ENCODE measurements at regions not wholly inside any gene's neighbourhood (a gene's known extent, or its start where the extent isn't known, plus 50 kb on each side); places are given as distances from the start of the nearest gene placed in this dataset.

DNA sequence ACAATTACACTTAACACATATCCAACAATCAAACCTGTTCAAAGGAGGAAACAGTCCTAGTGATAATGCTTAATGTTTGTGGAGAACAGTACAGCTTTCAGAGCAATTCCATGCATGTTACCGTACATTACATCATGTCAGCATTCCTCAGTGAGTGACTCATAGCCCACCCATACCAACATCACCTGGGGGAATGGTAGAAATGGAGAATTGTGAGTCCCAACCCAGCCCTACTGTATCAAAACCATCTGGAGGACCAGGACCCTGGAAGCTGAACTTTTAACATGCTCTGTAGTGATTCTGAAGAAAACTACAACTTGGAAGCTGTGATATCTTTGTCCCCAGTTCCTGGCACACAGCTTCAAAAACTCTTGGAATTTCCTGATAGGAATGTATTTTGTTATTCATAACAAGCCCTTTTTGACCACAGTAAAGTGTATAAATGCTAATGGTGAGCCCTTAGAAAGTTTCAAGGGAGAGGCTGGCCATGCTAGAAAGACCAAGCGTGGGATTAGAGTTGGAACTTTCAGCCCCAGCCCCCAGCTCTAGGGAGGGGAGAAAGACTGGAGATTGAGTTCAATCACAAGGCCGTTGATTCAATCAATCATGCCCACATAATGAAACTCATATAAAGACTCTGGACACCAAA lies 301.1 kb downstream of the BUD13 start:
- H3K79me2 ChIP-seq (replicated peaks; ENCODE audit: insufficient read depth) = no peaks in the 10 kb centered on the region
- no peaks in the 10 kb centered on the region for H4K20me1 ChIP-seq (replicated peaks; ENCODE audit: insufficient read depth)
- Mint-ChIP-seq H3K27me3 (ENCODE audit: insufficient read depth, low read depth, poor library complexity) (no peaks in the 10 kb centered on the region), H3K27ac (no peak overlapping the region), H3K4me3 (no peak overlapping the region), H3K36me3 (ENCODE audit: low read depth) (peaks cover 15% of the 10 kb centered on the region), H3K4me1 (peaks cover 16% of the 10 kb centered on the region), H3K9me3 (peaks cover 20% of the 10 kb centered on the region; the same call in 2 of the 3 replicates)
- H3K4me1 ChIP-seq (ENCODE audit: insufficient read depth) = peaks cover 20% of the 10 kb centered on the region
- DNase-seq (ENCODE audit: low spot score) (no peak), ATAC-seq (no peak)
- no peak overlapping the region for H3K4me3 ChIP-seq
- peaks cover 8% of the 10 kb centered on the region; the same call in 1 of the 2 replicates for H3K9me2 ChIP-seq (ENCODE audit: insufficient read depth)
- TF ChIP-seq STAT1 (IDR thresholded peaks at IDR 0.05; ENCODE audit: unreplicated experiment) (no peak), ZNF331 (CRISPR knock-in tag; IDR thresholded peaks at IDR 0.05; ENCODE audit: low read depth) (no peak), EZH2phosphoT487 (IDR thresholded peaks at IDR 0.05; ENCODE audit: unreplicated experiment) (no peak), ZNF114 (CRISPR knock-in tag; IDR thresholded peaks at IDR 0.05) (no peak), CREB1 (CRISPR knock-in tag; IDR thresholded peaks at IDR 0.05; ENCODE audit: low read depth) (no peak), EZH2 (IDR thresholded peaks at IDR 0.05; ENCODE audit: low read depth, unreplicated experiment) (no peak), NANOG (IDR thresholded peaks at IDR 0.05; ENCODE audit: borderline replicate concordance) (no peak), POLR2AphosphoS5 (IDR thresholded peaks at IDR 0.05; ENCODE audit: low read depth) (no peak)
- TF ChIP-seq, protein P1, sequence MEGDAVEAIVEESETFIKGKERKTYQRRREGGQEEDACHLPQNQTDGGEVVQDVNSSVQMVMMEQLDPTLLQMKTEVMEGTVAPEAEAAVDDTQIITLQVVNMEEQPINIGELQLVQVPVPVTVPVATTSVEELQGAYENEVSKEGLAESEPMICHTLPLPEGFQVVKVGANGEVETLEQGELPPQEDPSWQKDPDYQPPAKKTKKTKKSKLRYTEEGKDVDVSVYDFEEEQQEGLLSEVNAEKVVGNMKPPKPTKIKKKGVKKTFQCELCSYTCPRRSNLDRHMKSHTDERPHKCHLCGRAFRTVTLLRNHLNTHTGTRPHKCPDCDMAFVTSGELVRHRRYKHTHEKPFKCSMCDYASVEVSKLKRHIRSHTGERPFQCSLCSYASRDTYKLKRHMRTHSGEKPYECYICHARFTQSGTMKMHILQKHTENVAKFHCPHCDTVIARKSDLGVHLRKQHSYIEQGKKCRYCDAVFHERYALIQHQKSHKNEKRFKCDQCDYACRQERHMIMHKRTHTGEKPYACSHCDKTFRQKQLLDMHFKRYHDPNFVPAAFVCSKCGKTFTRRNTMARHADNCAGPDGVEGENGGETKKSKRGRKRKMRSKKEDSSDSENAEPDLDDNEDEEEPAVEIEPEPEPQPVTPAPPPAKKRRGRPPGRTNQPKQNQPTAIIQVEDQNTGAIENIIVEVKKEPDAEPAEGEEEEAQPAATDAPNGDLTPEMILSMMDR (conservative IDR thresholded peaks at IDR 0.05; ENCODE audit: low read depth in 2 of 2) = no peak
- TF ChIP-seq, protein P2, sequence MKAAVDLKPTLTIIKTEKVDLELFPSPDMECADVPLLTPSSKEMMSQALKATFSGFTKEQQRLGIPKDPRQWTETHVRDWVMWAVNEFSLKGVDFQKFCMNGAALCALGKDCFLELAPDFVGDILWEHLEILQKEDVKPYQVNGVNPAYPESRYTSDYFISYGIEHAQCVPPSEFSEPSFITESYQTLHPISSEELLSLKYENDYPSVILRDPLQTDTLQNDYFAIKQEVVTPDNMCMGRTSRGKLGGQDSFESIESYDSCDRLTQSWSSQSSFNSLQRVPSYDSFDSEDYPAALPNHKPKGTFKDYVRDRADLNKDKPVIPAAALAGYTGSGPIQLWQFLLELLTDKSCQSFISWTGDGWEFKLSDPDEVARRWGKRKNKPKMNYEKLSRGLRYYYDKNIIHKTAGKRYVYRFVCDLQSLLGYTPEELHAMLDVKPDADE (IDR thresholded peaks at IDR 0.05) = no peak
- TF ChIP-seq, protein P3, sequence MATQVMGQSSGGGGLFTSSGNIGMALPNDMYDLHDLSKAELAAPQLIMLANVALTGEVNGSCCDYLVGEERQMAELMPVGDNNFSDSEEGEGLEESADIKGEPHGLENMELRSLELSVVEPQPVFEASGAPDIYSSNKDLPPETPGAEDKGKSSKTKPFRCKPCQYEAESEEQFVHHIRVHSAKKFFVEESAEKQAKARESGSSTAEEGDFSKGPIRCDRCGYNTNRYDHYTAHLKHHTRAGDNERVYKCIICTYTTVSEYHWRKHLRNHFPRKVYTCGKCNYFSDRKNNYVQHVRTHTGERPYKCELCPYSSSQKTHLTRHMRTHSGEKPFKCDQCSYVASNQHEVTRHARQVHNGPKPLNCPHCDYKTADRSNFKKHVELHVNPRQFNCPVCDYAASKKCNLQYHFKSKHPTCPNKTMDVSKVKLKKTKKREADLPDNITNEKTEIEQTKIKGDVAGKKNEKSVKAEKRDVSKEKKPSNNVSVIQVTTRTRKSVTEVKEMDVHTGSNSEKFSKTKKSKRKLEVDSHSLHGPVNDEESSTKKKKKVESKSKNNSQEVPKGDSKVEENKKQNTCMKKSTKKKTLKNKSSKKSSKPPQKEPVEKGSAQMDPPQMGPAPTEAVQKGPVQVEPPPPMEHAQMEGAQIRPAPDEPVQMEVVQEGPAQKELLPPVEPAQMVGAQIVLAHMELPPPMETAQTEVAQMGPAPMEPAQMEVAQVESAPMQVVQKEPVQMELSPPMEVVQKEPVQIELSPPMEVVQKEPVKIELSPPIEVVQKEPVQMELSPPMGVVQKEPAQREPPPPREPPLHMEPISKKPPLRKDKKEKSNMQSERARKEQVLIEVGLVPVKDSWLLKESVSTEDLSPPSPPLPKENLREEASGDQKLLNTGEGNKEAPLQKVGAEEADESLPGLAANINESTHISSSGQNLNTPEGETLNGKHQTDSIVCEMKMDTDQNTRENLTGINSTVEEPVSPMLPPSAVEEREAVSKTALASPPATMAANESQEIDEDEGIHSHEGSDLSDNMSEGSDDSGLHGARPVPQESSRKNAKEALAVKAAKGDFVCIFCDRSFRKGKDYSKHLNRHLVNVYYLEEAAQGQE (IDR thresholded peaks at IDR 0.05; ENCODE audit: unreplicated experiment) = no peak
- no peaks in the 10 kb centered on the region for H3K27me3 ChIP-seq (ENCODE audit: insufficient read depth)
- no peaks in the 10 kb centered on the region for H3F3A ChIP-seq (replicated peaks; ENCODE audit: low read depth)
- H3K4me2 ChIP-seq = no peak overlapping the region
- no peak overlapping the region for H2AFZ ChIP-seq
- no peaks in the 10 kb centered on the region for H3K36me3 ChIP-seq (ENCODE audit: insufficient read depth)
- no peak overlapping the region for H3K27ac ChIP-seq (ENCODE audit: low read depth)
